H1 (cell line): ENCODE measurements at regions not wholly inside any gene's neighbourhood (a gene's known extent, or its start where the extent isn't known, plus 50 kb on each side); places are given as distances from the start of the nearest gene placed in this dataset.

ENCODE experiments used
- CTCF ChIA-PET: fragments of 300-600 bp; sonication (Branson Sonifier 250); formaldehyde crosslinking; loops from one replicate; lab custom pipeline; 2021; ENCODE audit not compliant: partially characterized antibody; lab: Charles Lee
- POLR2A ChIA-PET: fragments of 300-600 bp; sonication (Branson Sonifier 250); formaldehyde crosslinking; loops from one replicate; lab custom pipeline; 2021; ENCODE audit warnings: inconsistent platforms; ENCODE audit not compliant: partially characterized antibody; lab: Charles Lee
- DNase-seq, 2 experiments: peaks; one replicate each; pipeline versions ENCODE4 v3.0.0 to v3.0.0-alpha.2; 2010 to 2022; ENCODE audit warnings: low spot score in 2 of 2, low read depth in 1 of 2, mixed read lengths in 1 of 2
- FAIRE-seq: peaks from 2 replicates; lab custom pipeline; 2011; peaks lifted over from hg19 to GRCh38; lab: Jason Lieb, UNC
- H2AFZ ChIP-seq: 2 replicates; pipeline ENCODE4 v1.8.1; 2012; ENCODE audit warnings: low read length, inconsistent platforms
- H2AK5ac ChIP-seq: 2 replicates; pipeline ENCODE4 v1.6.1; 2013; ENCODE audit warnings: low read depth, low read length
- H2BK120ac ChIP-seq: replicated peaks from 2 replicates; pipeline ENCODE3; 2013; ENCODE audit warnings: low read depth, low read length, inconsistent platforms
- H2BK12ac ChIP-seq: 2 replicates; pipeline ENCODE4 v1.6.1; 2013; ENCODE audit warnings: low read depth, low read length
- H2BK15ac ChIP-seq: 2 replicates; pipeline ENCODE4 v1.6.1; 2013; ENCODE audit warnings: low read length
- H2BK20ac ChIP-seq: 2 replicates; pipeline ENCODE4 v1.6.1; 2013; ENCODE audit warnings: low read length
- H2BK5ac ChIP-seq: 2 replicates; pipeline ENCODE4 v1.6.1; 2013; ENCODE audit warnings: low read depth, low read length
- H3K14ac ChIP-seq: 2 replicates; pipeline ENCODE4 v1.6.1; 2013; ENCODE audit warnings: inconsistent platforms; ENCODE audit not compliant: insufficient read length
- H3K18ac ChIP-seq: 2 replicates; pipeline ENCODE4 v1.6.1; 2013; ENCODE audit warnings: low read length; ENCODE audit errors: extremely low read depth
- H3K23ac ChIP-seq: 2 replicates; pipeline ENCODE4 v1.6.1; 2013; ENCODE audit warnings: inconsistent platforms; ENCODE audit not compliant: insufficient read length
- H3K23me2 ChIP-seq: 2 replicates; pipeline ENCODE4 v1.6.1; 2013; ENCODE audit warnings: low read depth, low read length
- H3K27ac ChIP-seq: 2 replicates; pipeline ENCODE4 v1.6.1; 2011; ENCODE audit warnings: low read depth, low read length, inconsistent platforms
- H3K27me3 ChIP-seq, 4 experiments: replicated peaks in 1 of 4; 1 replicate in 1 of 4; 2 replicates in 3 of 4; pipeline versions ENCODE4 v1.6.1 to v1.8.1; 2011 to 2013; ENCODE audit warnings: low read length in 3 of 4, mild to moderate bottlenecking in 3 of 4, inconsistent platforms in 2 of 4, mixed read lengths in 2 of 4, moderate library complexity in 1 of 4; ENCODE audit not compliant: control insufficient read depth in 3 of 4, insufficient read depth in 3 of 4; ENCODE audit errors: extremely low read depth in 1 of 4
- H3K36me3 ChIP-seq, 4 experiments: 2 replicates each; pipeline versions ENCODE4 v1.6.1 to v1.8.1; 2011 to 2013; ENCODE audit warnings: mild to moderate bottlenecking in 4 of 4, low read length in 3 of 4, moderate library complexity in 2 of 4, control low read depth in 1 of 4, inconsistent platforms in 1 of 4; ENCODE audit not compliant: insufficient read depth in 4 of 4, control insufficient read depth in 2 of 4
- H3K4ac ChIP-seq: replicated peaks from 2 replicates; pipeline ENCODE3; 2013; ENCODE audit warnings: low read length, low read depth, mixed read lengths, inconsistent platforms; ENCODE audit not compliant: insufficient read length
- H3K4me1 ChIP-seq, 4 experiments: replicated peaks in 1 of 4; 1 replicate in 1 of 4; 2 replicates in 3 of 4; pipeline versions ENCODE4 v1.6.1 to v1.8.1; 2011 to 2013; ENCODE audit warnings: low read length in 3 of 4, inconsistent platforms in 2 of 4, mixed read lengths in 1 of 4; ENCODE audit not compliant: insufficient read depth in 4 of 4, control insufficient read depth in 3 of 4
- H3K4me2 ChIP-seq, 2 experiments: 2 replicates each; pipeline versions ENCODE4 v1.6.1 to v1.8.1; 2011 to 2013; ENCODE audit warnings: low read depth in 2 of 2, low read length in 2 of 2, control low read depth in 1 of 2, inconsistent platforms in 1 of 2, mild to moderate bottlenecking in 1 of 2; ENCODE audit not compliant: insufficient read depth in 1 of 2
- H3K4me3 ChIP-seq, 4 experiments: fragments of 200-600, 300-600 bp in 1 of 4; sonication (generic), shearing (Covaris generic), sonication (Bioruptor Twin) in 1 of 4; 2 replicates each; pipeline versions ENCODE4 v1.5.1 to v1.8.1; 2011 to 2016; ENCODE audit warnings: low read length in 4 of 4, low read depth in 3 of 4, control low read depth in 2 of 4, inconsistent platforms in 2 of 4, mild to moderate bottlenecking in 2 of 4, mixed read lengths in 1 of 4, moderate library complexity in 1 of 4; ENCODE audit not compliant: insufficient read depth in 2 of 4; ENCODE audit errors: extremely low read depth in 1 of 4
- H3K56ac ChIP-seq: replicated peaks from 2 replicates; pipeline ENCODE3; 2013; ENCODE audit warnings: low read depth, mild to moderate bottlenecking, mixed read lengths, low read length, inconsistent platforms; ENCODE audit not compliant: insufficient read length
- H3K79me1 ChIP-seq: 2 replicates; pipeline ENCODE4 v1.6.1; 2013; ENCODE audit warnings: low read depth, low read length, control low read depth
- H3K79me2 ChIP-seq, 2 experiments: 2 replicates each; pipeline versions ENCODE4 v1.6.1 to v1.8.1; 2012 to 2013; ENCODE audit warnings: low read length in 2 of 2, mild to moderate bottlenecking in 2 of 2, inconsistent platforms in 1 of 2; ENCODE audit not compliant: insufficient read depth in 2 of 2, control insufficient read depth in 1 of 2
- H3K9ac ChIP-seq, 4 experiments: replicated peaks in 1 of 4; 1 replicate in 1 of 4; 2 replicates in 3 of 4; pipeline versions ENCODE4 v1.6.1 to v1.8.1; 2011 to 2013; ENCODE audit warnings: low read depth in 3 of 4, low read length in 3 of 4, control low read depth in 2 of 4, mild to moderate bottlenecking in 2 of 4, moderate library complexity in 2 of 4, inconsistent platforms in 1 of 4; ENCODE audit errors: extremely low read depth in 1 of 4
- H3K9me3 ChIP-seq, 2 experiments: 2 replicates each; pipeline versions ENCODE4 v1.6.1 to v1.8.1; 2012 to 2013; ENCODE audit warnings: mild to moderate bottlenecking in 2 of 2, moderate library complexity in 2 of 2, control low read depth in 1 of 2, inconsistent platforms in 1 of 2, low read depth in 1 of 2, low read length in 1 of 2, mixed read lengths in 1 of 2; ENCODE audit not compliant: insufficient read depth in 2 of 2
- H4K20me1 ChIP-seq, 2 experiments: replicated peaks in 1 of 2; 2 replicates each; pipeline versions ENCODE3 to v1.8.1; 2011 to 2013; ENCODE audit warnings: inconsistent platforms in 2 of 2, low read length in 2 of 2, mild to moderate bottlenecking in 1 of 2; ENCODE audit not compliant: insufficient read depth in 2 of 2, control insufficient read depth in 1 of 2
- H4K5ac ChIP-seq: 2 replicates; pipeline ENCODE4 v1.6.1; 2013; ENCODE audit warnings: low read length, low read depth, mixed read lengths, inconsistent platforms; ENCODE audit not compliant: insufficient read length
- H4K8ac ChIP-seq: 2 replicates; pipeline ENCODE4 v1.8.0; 2013; ENCODE audit warnings: mild to moderate bottlenecking, moderate library complexity, low read length, inconsistent platforms; ENCODE audit not compliant: insufficient read depth; ENCODE audit errors: extremely low read depth
- H4K91ac ChIP-seq: replicated peaks from 2 replicates; pipeline ENCODE3; 2013; ENCODE audit warnings: low read length, mixed read lengths, inconsistent platforms; ENCODE audit not compliant: insufficient read length
- E2F6 ChIP-seq: IDR thresholded peaks from 2 replicates; pipeline ENCODE4 v1.6.1; 2012; ENCODE audit warnings: inconsistent platforms
- JUND ChIP-seq: IDR thresholded peaks from 2 replicates; pipeline ENCODE4 v1.6.1; 2011; ENCODE audit warnings: mild to moderate bottlenecking, improper control_type of control experiment, low read length
- MAFK ChIP-seq: IDR thresholded peaks from 2 replicates; pipeline ENCODE4 v1.6.1; 2012; ENCODE audit warnings: low read depth, mild to moderate bottlenecking, improper control_type of control experiment, low read length
- NANOG ChIP-seq: IDR thresholded peaks from 2 replicates; pipeline ENCODE4 v1.6.1; 2011; ENCODE audit warnings: low read length, low read depth, mild to moderate bottlenecking, inconsistent platforms; ENCODE audit not compliant: insufficient read depth, poor library complexity, severe bottlenecking
- PHF8 ChIP-seq: fragments of 200-600 bp; sonication (generic); conservative IDR thresholded peaks from 2 replicates; pipeline ENCODE4 v1.7.1; 2012; ENCODE audit warnings: low read depth, mild to moderate bottlenecking, inconsistent platforms, low read length, moderate library complexity
- POLR2AphosphoS5 ChIP-seq: IDR thresholded peaks from 2 replicates; pipeline ENCODE4 v1.6.1; 2011; ENCODE audit warnings: low read depth, low read length
- POU5F1 ChIP-seq: IDR thresholded peaks from 2 replicates; pipeline ENCODE4 v1.6.1; 2011; ENCODE audit warnings: low read depth, mild to moderate bottlenecking, low read length, moderate library complexity
- RFX5 ChIP-seq: IDR thresholded peaks from 2 replicates; pipeline ENCODE4 v1.6.1; 2011; ENCODE audit warnings: low read depth, low read length, improper control_type of control experiment, borderline replicate concordance
- SIRT6 ChIP-seq: IDR thresholded peaks from one replicate; pipeline ENCODE4 v1.7.1; 2012; ENCODE audit warnings: low read length, inconsistent platforms
- SP2 ChIP-seq: IDR thresholded peaks from 2 replicates; pipeline ENCODE4 v1.6.1; 2012; ENCODE audit warnings: mild to moderate bottlenecking, low read length, inconsistent platforms
- YY1 ChIP-seq: IDR thresholded peaks from 2 replicates; pipeline ENCODE4 v1.6.1; 2011; ENCODE audit warnings: low read depth, mild to moderate bottlenecking, low read length
- WGBS, 2 experiments: shearing (Covaris generic) in 1 of 2; methylation state at CpG; one replicate each; pipeline versions ENCODE4 v1.1.6 to v1.1.7; 2013 to 2015; ENCODE audit warnings: low lambda C conversion rate in 2 of 2, mixed read lengths in 2 of 2, inconsistent platforms in 1 of 2, low coverage in 1 of 2, missing lambda C conversion rate in 1 of 2; ENCODE audit not compliant: insufficient replicate concordance in 2 of 2, insufficient coverage in 1 of 2, insufficient read length in 1 of 2; ENCODE audit errors: extremely low coverage in 1 of 2, missing lambda C conversion rate in 1 of 2; 5-methylcytosine and 5-hydroxymethylcytosine counted together

- H2AFZ ChIP-seq = no peak overlapping the region
- TF ChIP-seq YY1 (no peak), JUND (no peak), NANOG (no peak), RFX5 (no peak), SP2 (no peak), POLR2AphosphoS5 (no peak), PHF8 (no peak), E2F6 (no peak), SIRT6 (no peak), MAFK (no peak), POU5F1 (no peak)
- CTCF ChIA-PET = interaction anchor here (0.9 to 1.4 kb wide), 2 partner anchors 10 to 28 kb away, joined by 3 to 5 read pairs; no protein-coding TSS in a partner anchor
- no peak overlapping the region for H4K91ac ChIP-seq
- H3K27ac ChIP-seq = no peak overlapping the region
- no peak overlapping the region for H2AK5ac ChIP-seq
- no peak overlapping the region for H2BK15ac ChIP-seq
- no peak overlapping the region for H3K4me3 ChIP-seq
- no peak overlapping the region for H4K8ac ChIP-seq
- FAIRE-seq = no peak
- no peak overlapping the region for H2BK5ac ChIP-seq
- H3K4ac ChIP-seq = no peak overlapping the region
- no peaks in the 10 kb centered on the region for H3K36me3 ChIP-seq
- no peak overlapping the region for H3K18ac ChIP-seq
- no peak for DNase-seq
- 79% methylated on average over 4 of the region's 4 CpGs; no CpG with 5 or more reads in 1 of the 2 experiments for WGBS, 2 experiments
- no peaks in the 10 kb centered on the region for H3K79me1 ChIP-seq
- no peaks in the 10 kb centered on the region for H3K4me1 ChIP-seq
- H3K23ac ChIP-seq = no peak overlapping the region
- H4K20me1 ChIP-seq = no peaks in the 10 kb centered on the region
- POLR2A ChIA-PET = no interaction called here
- H3K23me2 ChIP-seq = no peaks in the 10 kb centered on the region
- H3K79me2 ChIP-seq = no peaks in the 10 kb centered on the region
- no peak overlapping the region for H2BK12ac ChIP-seq
- no peak overlapping the region for H2BK120ac ChIP-seq
- no peaks in the 10 kb centered on the region for H3K9me3 ChIP-seq
- H2BK20ac ChIP-seq = no peak overlapping the region
- H3K27me3 ChIP-seq = no peaks in the 10 kb centered on the region
- no peak overlapping the region for H3K9ac ChIP-seq
- no peak overlapping the region for H3K14ac ChIP-seq
- H4K5ac ChIP-seq = no peak overlapping the region
- H3K4me2 ChIP-seq = no peak overlapping the region
- no peak overlapping the region for H3K56ac ChIP-seq
Measured at GRCh38 chr11:25766332-25767015, 565.5 kb upstream of the ANO3 start.
